ENCODE measurements at regions not wholly inside any gene's neighbourhood (a gene's known extent, or its start where the extent isn't known, plus 50 kb on each side); places are given as distances from the start of the nearest gene placed in this dataset.

DNA sequence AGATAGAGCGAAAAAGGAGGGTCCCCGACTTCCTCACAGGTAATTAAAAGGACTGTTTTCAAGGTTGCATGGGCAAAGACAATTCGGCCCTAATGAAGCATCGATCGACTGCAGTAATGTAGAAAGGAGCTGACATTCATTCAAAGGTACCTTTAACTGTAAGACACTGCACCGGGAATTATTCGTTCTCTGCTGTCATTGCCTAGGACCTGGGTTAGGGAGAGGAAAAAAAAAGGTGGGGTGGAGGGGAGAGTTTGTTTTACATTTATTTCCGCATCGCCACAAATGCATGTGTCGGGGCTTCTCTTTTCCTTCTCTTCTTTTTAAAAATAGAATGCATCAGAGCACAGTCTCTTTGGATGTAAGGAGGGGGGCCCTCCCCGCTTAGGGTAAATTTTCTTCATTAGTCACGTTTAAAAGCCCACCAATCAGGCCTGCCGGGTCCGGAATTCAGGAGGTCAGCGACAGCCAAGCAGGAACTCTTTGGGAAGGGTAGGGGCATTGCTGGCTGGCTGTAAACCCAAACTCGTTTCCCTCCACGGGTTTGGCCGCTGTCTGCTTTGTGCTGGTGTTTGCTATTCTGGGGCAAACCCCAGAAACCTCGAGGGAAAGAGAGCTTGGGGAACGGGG lies 496.2 kb upstream of the ZFHX3 start:
- TF ChIP-seq, protein P1, sequence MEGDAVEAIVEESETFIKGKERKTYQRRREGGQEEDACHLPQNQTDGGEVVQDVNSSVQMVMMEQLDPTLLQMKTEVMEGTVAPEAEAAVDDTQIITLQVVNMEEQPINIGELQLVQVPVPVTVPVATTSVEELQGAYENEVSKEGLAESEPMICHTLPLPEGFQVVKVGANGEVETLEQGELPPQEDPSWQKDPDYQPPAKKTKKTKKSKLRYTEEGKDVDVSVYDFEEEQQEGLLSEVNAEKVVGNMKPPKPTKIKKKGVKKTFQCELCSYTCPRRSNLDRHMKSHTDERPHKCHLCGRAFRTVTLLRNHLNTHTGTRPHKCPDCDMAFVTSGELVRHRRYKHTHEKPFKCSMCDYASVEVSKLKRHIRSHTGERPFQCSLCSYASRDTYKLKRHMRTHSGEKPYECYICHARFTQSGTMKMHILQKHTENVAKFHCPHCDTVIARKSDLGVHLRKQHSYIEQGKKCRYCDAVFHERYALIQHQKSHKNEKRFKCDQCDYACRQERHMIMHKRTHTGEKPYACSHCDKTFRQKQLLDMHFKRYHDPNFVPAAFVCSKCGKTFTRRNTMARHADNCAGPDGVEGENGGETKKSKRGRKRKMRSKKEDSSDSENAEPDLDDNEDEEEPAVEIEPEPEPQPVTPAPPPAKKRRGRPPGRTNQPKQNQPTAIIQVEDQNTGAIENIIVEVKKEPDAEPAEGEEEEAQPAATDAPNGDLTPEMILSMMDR (conservative IDR thresholded peaks at IDR 0.05; ENCODE audit: low read length), result no peak
- TF ChIP-seq EZH2phosphoT487 (IDR thresholded peaks at IDR 0.05; ENCODE audit: borderline replicate concordance, low read depth, low read length), result no peak

Data from OCI-LY7 (cell line).